IgD-negative memory B cell (primary cell): ENCODE measurements at regions not wholly inside any gene's neighbourhood (a gene's known extent, or its start where the extent isn't known, plus 50 kb on each side); places are given as distances from the start of the nearest gene placed in this dataset.
"Not testable (repeated sequence)": the region's sequence is repeated elsewhere in the genome, so short reads cannot be mapped to it uniquely, and the experiment has no call there.

ENCODE experiments used
- H3K27ac Mint-ChIP-seq, 3 donors: one replicate each; pipeline ENCODE4 v1.8.0; 2020 to 2022; ENCODE audit warnings: mild to moderate bottlenecking in 3 of 3, mixed read lengths in 3 of 3, moderate library complexity in 1 of 3
- H3K27me3 Mint-ChIP-seq: one replicate; pipeline ENCODE4 v1.8.0; 2021; ENCODE audit warnings: mixed read lengths
- H3K36me3 Mint-ChIP-seq: one replicate; pipeline ENCODE4 v1.8.0; 2020; ENCODE audit warnings: mild to moderate bottlenecking, mixed read lengths
- H3K4me1 Mint-ChIP-seq, 3 donors: one replicate each; pipeline ENCODE4 v1.8.0; 2020 to 2022; ENCODE audit warnings: mixed read lengths in 3 of 3, mild to moderate bottlenecking in 1 of 3
- H3K4me3 Mint-ChIP-seq, 4 donors: one replicate each; pipeline ENCODE4 v1.8.0; 2020 to 2022; ENCODE audit warnings: mild to moderate bottlenecking in 4 of 4, mixed read lengths in 4 of 4, moderate library complexity in 3 of 4
- H3K9me3 Mint-ChIP-seq, 3 donors: one replicate each; pipeline ENCODE4 v1.8.0; 2020 to 2021; ENCODE audit warnings: mixed read lengths in 3 of 3, mild to moderate bottlenecking in 1 of 3

- no peak overlapping the region for H3K4me3 Mint-ChIP-seq
- H3K36me3 Mint-ChIP-seq = no peaks in the 10 kb centered on the region
- H3K27me3 Mint-ChIP-seq = no peaks in the 10 kb centered on the region
- peaks cover 0 to 1% (median 0%) of the 10 kb centered on the region in 3 donors for H3K9me3 Mint-ChIP-seq
- no peaks in the 10 kb centered on the region for H3K4me1 Mint-ChIP-seq
- H3K27ac Mint-ChIP-seq = no peak overlapping the region
Observed at GRCh38 chr12:75666939-75667334, 155.5 kb upstream of the KRR1 start.

- Mint-ChIP-seq H3K4me3 (no peak overlapping the region), H3K36me3 (no peaks in the 10 kb centered on the region), H3K27ac (no peak overlapping the region), H3K9me3 (peaks cover 0 to 1% (median 0%) of the 10 kb centered on the region in 3 donors), H3K27me3 (no peaks in the 10 kb centered on the region), H3K4me1 (no peaks in the 10 kb centered on the region)
Observed at GRCh38 chr12:75666126-75666938, 154.9 kb upstream of the KRR1 start.

GRCh38 chr12:75665216-75665615 is 153.8 kb upstream of the KRR1 start:
- no peaks in the 10 kb centered on the region for H3K27me3 Mint-ChIP-seq
- H3K36me3 Mint-ChIP-seq = no peaks in the 10 kb centered on the region
- no peaks in the 10 kb centered on the region for H3K9me3 Mint-ChIP-seq
- no peak overlapping the region for H3K27ac Mint-ChIP-seq
- H3K4me1 Mint-ChIP-seq = no peaks in the 10 kb centered on the region
- H3K4me3 Mint-ChIP-seq = no peak overlapping the region

- no peak overlapping the region for H3K4me3 Mint-ChIP-seq
- no peaks in the 10 kb centered on the region for H3K27me3 Mint-ChIP-seq
- no peak overlapping the region for H3K27ac Mint-ChIP-seq
- H3K36me3 Mint-ChIP-seq = no peaks in the 10 kb centered on the region
- no peaks in the 10 kb centered on the region for H3K4me1 Mint-ChIP-seq
- H3K9me3 Mint-ChIP-seq = no peaks in the 10 kb centered on the region
Observed at GRCh38 chr12:75662511-75663159, 151.2 kb upstream of the KRR1 start.

- H3K27ac Mint-ChIP-seq = no peak overlapping the region
- no peaks in the 10 kb centered on the region for H3K4me1 Mint-ChIP-seq
- H3K9me3 Mint-ChIP-seq = no peaks in the 10 kb centered on the region
- no peaks in the 10 kb centered on the region for H3K36me3 Mint-ChIP-seq
- H3K4me3 Mint-ChIP-seq = no peak overlapping the region
- no peaks in the 10 kb centered on the region for H3K27me3 Mint-ChIP-seq
Observed at GRCh38 chr12:75661908-75662307, 150.5 kb upstream of the KRR1 start.

- Mint-ChIP-seq H3K36me3 (no peaks in the 10 kb centered on the region), H3K4me3 (no peak overlapping the region), H3K27me3 (no peaks in the 10 kb centered on the region), H3K4me1 (no peaks in the 10 kb centered on the region), H3K9me3 (no peaks in the 10 kb centered on the region), H3K27ac (no peak overlapping the region)
Observed at GRCh38 chr12:75660805-75661404, 149.5 kb upstream of the KRR1 start.

- Mint-ChIP-seq H3K27ac (no peak overlapping the region), H3K4me3 (no peak overlapping the region), H3K4me1 (peaks cover 0 to 1% (median 0%) of the 10 kb centered on the region in 3 donors), H3K36me3 (no peaks in the 10 kb centered on the region), H3K27me3 (no peaks in the 10 kb centered on the region), H3K9me3 (no peaks in the 10 kb centered on the region)
Observed at GRCh38 chr12:75660107-75660530, 148.7 kb upstream of the KRR1 start.

GRCh38 chr12:75658901-75659823 is 147.8 kb upstream of the KRR1 start:
- Mint-ChIP-seq H3K27me3 (no peaks in the 10 kb centered on the region), H3K36me3 (no peaks in the 10 kb centered on the region), H3K4me3 (no peak overlapping the region), H3K4me1 (peaks cover 0 to 2% (median 0%) of the 10 kb centered on the region in 3 donors), H3K9me3 (no peaks in the 10 kb centered on the region), H3K27ac (no peak overlapping the region)

GRCh38 chr12:75658286-75658685 is 146.9 kb upstream of the KRR1 start:
- no peak overlapping the region for H3K27ac Mint-ChIP-seq
- no peak overlapping the region for H3K4me3 Mint-ChIP-seq
- H3K9me3 Mint-ChIP-seq = peaks cover 0 to under 1% (median 0%) of the 10 kb centered on the region in 3 donors
- H3K36me3 Mint-ChIP-seq = no peaks in the 10 kb centered on the region
- H3K4me1 Mint-ChIP-seq = peaks cover 0 to 2% (median 0%) of the 10 kb centered on the region in 3 donors
- H3K27me3 Mint-ChIP-seq = no peaks in the 10 kb centered on the region

- Mint-ChIP-seq H3K9me3 (peaks cover 0 to 1% (median 0%) of the 10 kb centered on the region in 3 donors), H3K27ac (no peak overlapping the region)
Observed at GRCh38 chr12:75657831-75658230, 146.4 kb upstream of the KRR1 start.

GRCh38 chr12:75657354-75657753 is 145.9 kb upstream of the KRR1 start:
- H3K36me3 Mint-ChIP-seq, H3K4me3 Mint-ChIP-seq, H3K27me3 Mint-ChIP-seq, H3K27ac Mint-ChIP-seq, H3K9me3 Mint-ChIP-seq, H3K4me1 Mint-ChIP-seq: not testable (repeated sequence)

More at GRCh38 chr12:75657831-75658230, 146.4 kb upstream of the KRR1 start:
- no peak overlapping the region for H3K4me3 Mint-ChIP-seq
- H3K27me3 Mint-ChIP-seq = no peaks in the 10 kb centered on the region
- peaks cover 0 to 2% (median 0%) of the 10 kb centered on the region in 3 donors for H3K4me1 Mint-ChIP-seq
- H3K36me3 Mint-ChIP-seq = no peaks in the 10 kb centered on the region

GRCh38 chr12:75656648-75657047 is 145.2 kb upstream of the KRR1 start:
- Mint-ChIP-seq H3K27me3 (no peaks in the 10 kb centered on the region), H3K4me1 (peaks cover 0 to 2% (median 0%) of the 10 kb centered on the region in 3 donors), H3K27ac (no peak overlapping the region), H3K9me3 (peaks cover 0 to 1% (median 0%) of the 10 kb centered on the region in 3 donors), H3K4me3 (no peak overlapping the region), H3K36me3 (no peaks in the 10 kb centered on the region)

- Mint-ChIP-seq H3K4me3 (no peak overlapping the region), H3K27ac (no peak overlapping the region), H3K27me3 (no peaks in the 10 kb centered on the region), H3K36me3 (no peaks in the 10 kb centered on the region), H3K9me3 (peaks cover 0 to 1% (median 0%) of the 10 kb centered on the region in 3 donors), H3K4me1 (peaks cover 0 to 2% (median 0%) of the 10 kb centered on the region in 3 donors)
Observed at GRCh38 chr12:75656210-75656609, 144.8 kb upstream of the KRR1 start.

GRCh38 chr12:75655315-75655806 is 144.0 kb upstream of the KRR1 start:
- H3K36me3 Mint-ChIP-seq = peaks cover under 1% of the 10 kb centered on the region
- no peak overlapping the region for H3K27ac Mint-ChIP-seq
- H3K4me3 Mint-ChIP-seq = no peak overlapping the region
- peaks cover 0 to 2% (median 0%) of the 10 kb centered on the region in 3 donors for H3K4me1 Mint-ChIP-seq
- peaks cover 0 to 1% (median 0%) of the 10 kb centered on the region in 3 donors for H3K9me3 Mint-ChIP-seq
- peaks cover 2% of the 10 kb centered on the region for H3K27me3 Mint-ChIP-seq
